ENCODE measurements at regions not wholly inside any gene's neighbourhood (a gene's known extent, or its start where the extent isn't known, plus 50 kb on each side); places are given as distances from the start of the nearest gene placed in this dataset.

DNA sequence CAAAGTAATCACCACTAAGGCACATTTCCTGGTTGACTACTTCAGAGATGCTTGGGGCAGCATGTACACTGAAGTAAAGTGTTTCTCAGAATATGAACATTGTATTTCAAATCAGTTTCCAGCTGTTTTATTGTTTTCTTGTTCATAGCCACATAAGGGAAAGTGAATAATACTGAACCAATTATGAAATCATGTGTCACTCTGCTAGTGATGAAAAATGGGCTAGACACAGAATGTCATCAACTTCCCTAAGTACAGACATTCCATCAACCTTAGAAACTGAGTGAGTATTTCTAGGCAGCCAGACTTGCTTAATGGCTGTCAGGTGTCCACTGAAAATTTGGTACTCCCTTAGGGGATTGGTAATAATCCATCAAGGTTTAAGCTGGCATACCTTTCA lies 603.5 kb downstream of the ARL4A start (continued):
- TF ChIP-seq, protein P1, sequence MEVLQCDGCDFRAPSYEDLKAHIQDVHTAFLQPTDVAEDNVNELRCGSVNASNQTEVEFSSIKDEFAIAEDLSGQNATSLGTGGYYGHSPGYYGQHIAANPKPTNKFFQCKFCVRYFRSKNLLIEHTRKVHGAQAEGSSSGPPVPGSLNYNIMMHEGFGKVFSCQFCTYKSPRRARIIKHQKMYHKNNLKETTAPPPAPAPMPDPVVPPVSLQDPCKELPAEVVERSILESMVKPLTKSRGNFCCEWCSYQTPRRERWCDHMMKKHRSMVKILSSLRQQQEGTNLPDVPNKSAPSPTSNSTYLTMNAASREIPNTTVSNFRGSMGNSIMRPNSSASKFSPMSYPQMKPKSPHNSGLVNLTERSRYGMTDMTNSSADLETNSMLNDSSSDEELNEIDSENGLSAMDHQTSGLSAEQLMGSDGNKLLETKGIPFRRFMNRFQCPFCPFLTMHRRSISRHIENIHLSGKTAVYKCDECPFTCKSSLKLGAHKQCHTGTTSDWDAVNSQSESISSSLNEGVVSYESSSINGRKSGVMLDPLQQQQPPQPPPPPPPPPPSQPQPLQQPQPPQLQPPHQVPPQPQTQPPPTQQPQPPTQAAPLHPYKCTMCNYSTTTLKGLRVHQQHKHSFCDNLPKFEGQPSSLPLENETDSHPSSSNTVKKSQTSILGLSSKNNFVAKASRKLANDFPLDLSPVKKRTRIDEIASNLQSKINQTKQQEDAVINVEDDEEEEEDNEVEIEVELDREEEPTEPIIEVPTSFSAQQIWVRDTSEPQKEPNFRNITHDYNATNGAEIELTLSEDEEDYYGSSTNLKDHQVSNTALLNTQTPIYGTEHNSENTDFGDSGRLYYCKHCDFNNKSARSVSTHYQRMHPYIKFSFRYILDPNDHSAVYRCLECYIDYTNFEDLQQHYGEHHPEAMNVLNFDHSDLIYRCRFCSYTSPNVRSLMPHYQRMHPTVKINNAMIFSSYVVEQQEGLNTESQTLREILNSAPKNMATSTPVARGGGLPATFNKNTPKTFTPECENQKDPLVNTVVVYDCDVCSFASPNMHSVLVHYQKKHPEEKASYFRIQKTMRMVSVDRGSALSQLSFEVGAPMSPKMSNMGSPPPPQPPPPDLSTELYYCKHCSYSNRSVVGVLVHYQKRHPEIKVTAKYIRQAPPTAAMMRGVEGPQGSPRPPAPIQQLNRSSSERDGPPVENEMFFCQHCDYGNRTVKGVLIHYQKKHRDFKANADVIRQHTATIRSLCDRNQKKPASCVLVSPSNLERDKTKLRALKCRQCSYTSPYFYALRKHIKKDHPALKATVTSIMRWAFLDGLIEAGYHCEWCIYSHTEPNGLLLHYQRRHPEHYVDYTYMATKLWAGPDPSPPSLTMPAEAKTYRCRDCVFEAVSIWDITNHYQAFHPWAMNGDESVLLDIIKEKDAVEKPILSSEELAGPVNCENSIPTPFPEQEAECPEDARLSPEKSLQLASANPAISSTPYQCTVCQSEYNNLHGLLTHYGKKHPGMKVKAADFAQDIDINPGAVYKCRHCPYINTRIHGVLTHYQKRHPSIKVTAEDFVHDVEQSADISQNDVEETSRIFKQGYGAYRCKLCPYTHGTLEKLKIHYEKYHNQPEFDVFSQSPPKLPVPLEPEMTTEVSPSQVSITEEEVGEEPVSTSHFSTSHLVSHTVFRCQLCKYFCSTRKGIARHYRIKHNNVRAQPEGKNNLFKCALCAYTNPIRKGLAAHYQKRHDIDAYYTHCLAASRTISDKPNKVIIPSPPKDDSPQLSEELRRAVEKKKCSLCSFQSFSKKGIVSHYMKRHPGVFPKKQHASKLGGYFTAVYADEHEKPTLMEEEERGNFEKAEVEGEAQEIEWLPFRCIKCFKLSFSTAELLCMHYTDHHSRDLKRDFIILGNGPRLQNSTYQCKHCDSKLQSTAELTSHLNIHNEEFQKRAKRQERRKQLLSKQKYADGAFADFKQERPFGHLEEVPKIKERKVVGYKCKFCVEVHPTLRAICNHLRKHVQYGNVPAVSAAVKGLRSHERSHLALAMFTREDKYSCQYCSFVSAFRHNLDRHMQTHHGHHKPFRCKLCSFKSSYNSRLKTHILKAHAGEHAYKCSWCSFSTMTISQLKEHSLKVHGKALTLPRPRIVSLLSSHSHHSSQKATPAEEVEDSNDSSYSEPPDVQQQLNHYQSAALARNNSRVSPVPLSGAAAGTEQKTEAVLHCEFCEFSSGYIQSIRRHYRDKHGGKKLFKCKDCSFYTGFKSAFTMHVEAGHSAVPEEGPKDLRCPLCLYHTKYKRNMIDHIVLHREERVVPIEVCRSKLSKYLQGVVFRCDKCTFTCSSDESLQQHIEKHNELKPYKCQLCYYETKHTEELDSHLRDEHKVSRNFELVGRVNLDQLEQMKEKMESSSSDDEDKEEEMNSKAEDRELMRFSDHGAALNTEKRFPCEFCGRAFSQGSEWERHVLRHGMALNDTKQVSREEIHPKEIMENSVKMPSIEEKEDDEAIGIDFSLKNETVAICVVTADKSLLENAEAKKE (CRISPR knock-in tag; IDR thresholded peaks at IDR 0.05), result no peak
- TF ChIP-seq, protein P2, sequence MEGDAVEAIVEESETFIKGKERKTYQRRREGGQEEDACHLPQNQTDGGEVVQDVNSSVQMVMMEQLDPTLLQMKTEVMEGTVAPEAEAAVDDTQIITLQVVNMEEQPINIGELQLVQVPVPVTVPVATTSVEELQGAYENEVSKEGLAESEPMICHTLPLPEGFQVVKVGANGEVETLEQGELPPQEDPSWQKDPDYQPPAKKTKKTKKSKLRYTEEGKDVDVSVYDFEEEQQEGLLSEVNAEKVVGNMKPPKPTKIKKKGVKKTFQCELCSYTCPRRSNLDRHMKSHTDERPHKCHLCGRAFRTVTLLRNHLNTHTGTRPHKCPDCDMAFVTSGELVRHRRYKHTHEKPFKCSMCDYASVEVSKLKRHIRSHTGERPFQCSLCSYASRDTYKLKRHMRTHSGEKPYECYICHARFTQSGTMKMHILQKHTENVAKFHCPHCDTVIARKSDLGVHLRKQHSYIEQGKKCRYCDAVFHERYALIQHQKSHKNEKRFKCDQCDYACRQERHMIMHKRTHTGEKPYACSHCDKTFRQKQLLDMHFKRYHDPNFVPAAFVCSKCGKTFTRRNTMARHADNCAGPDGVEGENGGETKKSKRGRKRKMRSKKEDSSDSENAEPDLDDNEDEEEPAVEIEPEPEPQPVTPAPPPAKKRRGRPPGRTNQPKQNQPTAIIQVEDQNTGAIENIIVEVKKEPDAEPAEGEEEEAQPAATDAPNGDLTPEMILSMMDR (conservative IDR thresholded peaks at IDR 0.05; ENCODE audit: low read depth in 2 of 2), result no peak
- TF ChIP-seq NANOG (IDR thresholded peaks at IDR 0.05; ENCODE audit: borderline replicate concordance), result no peak

DNA sequence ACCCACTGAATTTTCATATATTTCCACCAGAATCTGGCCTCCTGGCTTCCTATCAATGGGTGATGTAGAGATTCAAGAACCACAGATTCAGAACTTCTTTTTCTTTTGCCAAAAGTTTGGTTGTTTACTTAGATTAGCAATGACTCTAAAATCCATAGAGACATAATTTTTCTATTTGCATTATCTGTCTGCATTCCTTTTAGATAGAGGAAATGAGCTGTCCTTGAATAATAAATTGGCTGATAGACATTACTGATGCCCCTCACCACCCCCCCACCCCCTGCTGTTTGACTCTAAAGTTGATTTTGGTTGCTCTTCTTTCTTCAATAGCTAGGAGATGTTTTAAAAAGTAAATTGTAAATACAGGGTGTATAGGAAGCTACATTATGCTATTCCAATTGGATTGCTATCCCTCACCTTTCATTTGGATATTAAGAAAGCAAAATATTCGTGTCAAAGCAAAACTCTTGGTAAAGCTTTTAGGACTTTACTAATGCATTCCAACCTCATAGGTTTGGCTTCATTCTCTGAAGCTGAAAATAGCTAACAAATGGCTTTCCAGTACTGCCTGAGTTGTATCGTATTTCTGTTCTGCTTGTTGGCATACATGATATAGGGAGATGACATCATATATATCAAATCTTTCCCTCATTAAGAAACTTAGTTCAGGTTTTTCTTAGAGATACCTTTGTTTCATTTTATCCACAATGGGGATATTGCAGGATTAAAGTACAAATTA lies 606.0 kb downstream of the ARL4A start:
- peaks cover 1% of the 10 kb centered on the region for H3K27me3 Mint-ChIP-seq (ENCODE audit: insufficient read depth, low read depth, poor library complexity)
- H3K27ac Mint-ChIP-seq, result no peak overlapping the region
- no peak overlapping the region for H3K4me3 Mint-ChIP-seq
- no peak for ATAC-seq
- H3K4me1 ChIP-seq (ENCODE audit: insufficient read depth), result no peaks in the 10 kb centered on the region
- H3K79me2 ChIP-seq (replicated peaks; ENCODE audit: insufficient read depth), result no peaks in the 10 kb centered on the region
- no peak overlapping the region for H3K4me2 ChIP-seq
- H3K36me3 ChIP-seq (ENCODE audit: insufficient read depth), result no peaks in the 10 kb centered on the region
- H3K9me2 ChIP-seq (ENCODE audit: insufficient read depth), result no peaks in the 10 kb centered on the region
- DNase-seq (ENCODE audit: low spot score), result no peak
- no peaks in the 10 kb centered on the region for H3K9me3 Mint-ChIP-seq
- no peak overlapping the region for H2AFZ ChIP-seq
- H4K20me1 ChIP-seq (replicated peaks; ENCODE audit: insufficient read depth), result no peaks in the 10 kb centered on the region
- no peaks in the 10 kb centered on the region for H3F3A ChIP-seq (replicated peaks; ENCODE audit: low read depth)
- no peaks in the 10 kb centered on the region for H3K27me3 ChIP-seq (ENCODE audit: insufficient read depth)
- no peaks in the 10 kb centered on the region for H3K36me3 Mint-ChIP-seq (ENCODE audit: low read depth)
- H3K27ac ChIP-seq (ENCODE audit: low read depth), result no peak overlapping the region
- H3K4me3 ChIP-seq, result no peak overlapping the region
- no peaks in the 10 kb centered on the region for H3K4me1 Mint-ChIP-seq
- TF ChIP-seq STAT1 (IDR thresholded peaks at IDR 0.05; ENCODE audit: unreplicated experiment) (no peak), EZH2 (IDR thresholded peaks at IDR 0.05; ENCODE audit: low read depth, unreplicated experiment) (no peak), ETS1 (IDR thresholded peaks at IDR 0.05) (no peak), CREB1 (CRISPR knock-in tag; IDR thresholded peaks at IDR 0.05; ENCODE audit: low read depth) (no peak), ZNF114 (CRISPR knock-in tag; IDR thresholded peaks at IDR 0.05) (no peak)

All from GM23338 (cell line).